MV-4-11 (cell line): ENCODE measurements at regions not wholly inside any gene's neighbourhood (a gene's known extent, or its start where the extent isn't known, plus 50 kb on each side); places are given as distances from the start of the nearest gene placed in this dataset.

Experiments used
- DNase-seq: peaks from one replicate; lab custom pipeline; 2025; lab: John Stamatoyannopoulos, UW

GRCh38 chr13:78426183-78426582 is 177.2 kb downstream of the POU4F1 start:
- DNase-seq = no peak

GRCh38 chr13:78420814-78421213 is 182.5 kb downstream of the POU4F1 start:
- no peak for DNase-seq

- no peak for DNase-seq
These were observed 189.3 kb downstream of the POU4F1 start for GRCh38 chr13:78413887-78414553.

GRCh38 chr13:78410847-78411246 is 192.5 kb downstream of the POU4F1 start:
- no peak for DNase-seq

- no peak for DNase-seq
These were observed 193.2 kb downstream of the POU4F1 start for GRCh38 chr13:78410164-78410563.

GRCh38 chr13:78409172-78409571 is 194.2 kb downstream of the POU4F1 start:
- no peak for DNase-seq

- no peak for DNase-seq
These were observed 198.4 kb downstream of the POU4F1 start for GRCh38 chr13:78404846-78405360.

GRCh38 chr13:78402708-78403400 is 200.5 kb downstream of the POU4F1 start:
- DNase-seq = peak; percentile 48

GRCh38 chr13:78401873-78402707 is 201.3 kb downstream of the POU4F1 start:
- DNase-seq = no peak

GRCh38 chr13:78398743-78399410 is 204.5 kb downstream of the POU4F1 start:
- DNase-seq = peak; percentile 58

GRCh38 chr13:78393286-78394142 is 209.8 kb downstream of the POU4F1 start:
- no peak for DNase-seq

- no peak for DNase-seq
These were observed 219.5 kb downstream of the POU4F1 start for GRCh38 chr13:78383899-78384298.

GRCh38 chr13:78383071-78383484 is 220.3 kb downstream of the POU4F1 start:
- no peak for DNase-seq

GRCh38 chr13:78382491-78382890 is 220.9 kb downstream of the POU4F1 start:
- DNase-seq = no peak

GRCh38 chr13:78376822-78377221 is 226.5 kb downstream of the POU4F1 start:
- no peak for DNase-seq

- peak; percentile 68 for DNase-seq
These were observed 227.3 kb downstream of the POU4F1 start for GRCh38 chr13:78376033-78376432.

GRCh38 chr13:78372581-78372980 is 230.8 kb downstream of the POU4F1 start:
- peak; percentile 39 for DNase-seq

GRCh38 chr13:78370231-78370630 is 233.1 kb downstream of the POU4F1 start:
- no peak for DNase-seq

GRCh38 chr13:78364711-78365110 is 238.6 kb downstream of the POU4F1 start:
- DNase-seq = no peak

GRCh38 chr13:78341032-78341431 is 262.3 kb downstream of the POU4F1 start:
- DNase-seq = no peak

- DNase-seq = no peak
These were observed 263.4 kb downstream of the POU4F1 start for GRCh38 chr13:78339927-78340326.
